GM08714 (cell line): ENCODE measurements at regions not wholly inside any gene's neighbourhood (a gene's known extent, or its start where the extent isn't known, plus 50 kb on each side); places are given as distances from the start of the nearest gene placed in this dataset.
"Not testable (repeated sequence)": the region's sequence is repeated elsewhere in the genome, so short reads cannot be mapped to it uniquely, and the experiment has no call there.

ENCODE experiments used
- H3K4me3 ChIP-seq: fragments of 200-500 bp; sonication (Bioruptor generic); 2 replicates; pipeline ENCODE4 v1.5.1; 2014; ENCODE audit warnings: mild to moderate bottlenecking, low read length, inconsistent platforms
- ZNF274 ChIP-seq: IDR thresholded peaks from 2 replicates; pipeline ENCODE4 v1.6.1; 2012; ENCODE audit warnings: mild to moderate bottlenecking, low read depth, low read length

GRCh38 chr6:86357877-86358276 lies 579.5 kb upstream of the HTR1E start:
- H3K4me3 ChIP-seq: no peak overlapping the region
- no peak for TF ChIP-seq ZNF274

- TF ChIP-seq ZNF274: no peak
- H3K4me3 ChIP-seq: no peak overlapping the region
These were observed 582.1 kb upstream of the HTR1E start for GRCh38 chr6:86355271-86355670.

- TF ChIP-seq ZNF274: no peak
- no peak overlapping the region for H3K4me3 ChIP-seq
These were observed 605.4 kb upstream of the HTR1E start for GRCh38 chr6:86331919-86332318.

- H3K4me3 ChIP-seq: no peak overlapping the region
- no peak for TF ChIP-seq ZNF274
These were observed 606.0 kb upstream of the HTR1E start for GRCh38 chr6:86331265-86331840.

GRCh38 chr6:86306210-86306609 lies 631.1 kb upstream of the HTR1E start:
- TF ChIP-seq ZNF274: no peak
- H3K4me3 ChIP-seq: no peak overlapping the region

- H3K4me3 ChIP-seq: no peak overlapping the region
- no peak for TF ChIP-seq ZNF274
These were observed 643.2 kb upstream of the SYNCRIP start for GRCh38 chr6:86285876-86286275.

GRCh38 chr6:86284809-86285480 lies 642.3 kb upstream of the SYNCRIP start:
- H3K4me3 ChIP-seq: not testable (repeated sequence)

GRCh38 chr6:86283596-86283995 lies 640.9 kb upstream of the SYNCRIP start:
- not testable (repeated sequence) for H3K4me3 ChIP-seq

GRCh38 chr6:86276056-86276455 lies 633.4 kb upstream of the SYNCRIP start:
- H3K4me3 ChIP-seq: no peak overlapping the region
- TF ChIP-seq ZNF274: no peak

- TF ChIP-seq ZNF274: no peak
- no peak overlapping the region for H3K4me3 ChIP-seq
These were observed 631.2 kb upstream of the SYNCRIP start for GRCh38 chr6:86273936-86274335.

- TF ChIP-seq ZNF274: no peak
- no peak overlapping the region for H3K4me3 ChIP-seq
These were observed 614.0 kb upstream of the SYNCRIP start for GRCh38 chr6:86256615-86257187.

GRCh38 chr6:86255973-86256372 lies 613.3 kb upstream of the SYNCRIP start:
- TF ChIP-seq ZNF274: no peak
- no peak overlapping the region for H3K4me3 ChIP-seq

- H3K4me3 ChIP-seq: no peak overlapping the region
- TF ChIP-seq ZNF274: no peak
These were observed 608.4 kb upstream of the SYNCRIP start for GRCh38 chr6:86251106-86251505.

- TF ChIP-seq ZNF274: no peak
- no peak overlapping the region for H3K4me3 ChIP-seq
These were observed 575.2 kb upstream of the SYNCRIP start for GRCh38 chr6:86217906-86218305.

- TF ChIP-seq ZNF274: no peak
- no peak overlapping the region for H3K4me3 ChIP-seq
These were observed 572.6 kb upstream of the SYNCRIP start for GRCh38 chr6:86215323-86215722.

- no peak for TF ChIP-seq ZNF274
- no peak overlapping the region for H3K4me3 ChIP-seq
These were observed 563.3 kb upstream of the SYNCRIP start for GRCh38 chr6:86205980-86206379.
